HG03520 (cell line): ENCODE measurements at regions not wholly inside any gene's neighbourhood (a gene's known extent, or its start where the extent isn't known, plus 50 kb on each side); places are given as distances from the start of the nearest gene placed in this dataset.
"Not testable (repeated sequence)": the region's sequence is repeated elsewhere in the genome, so short reads cannot be mapped to it uniquely, and the experiment has no call there.

ENCODE experiments used
- ATAC-seq: cut with Tn5 transposase; IDR thresholded peaks from one replicate; pipeline ENCODE4 v1.9.1; 2021; ENCODE audit warnings: mild to moderate bottlenecking, moderate library complexity; ENCODE audit not compliant: unreplicated experiment

DNA sequence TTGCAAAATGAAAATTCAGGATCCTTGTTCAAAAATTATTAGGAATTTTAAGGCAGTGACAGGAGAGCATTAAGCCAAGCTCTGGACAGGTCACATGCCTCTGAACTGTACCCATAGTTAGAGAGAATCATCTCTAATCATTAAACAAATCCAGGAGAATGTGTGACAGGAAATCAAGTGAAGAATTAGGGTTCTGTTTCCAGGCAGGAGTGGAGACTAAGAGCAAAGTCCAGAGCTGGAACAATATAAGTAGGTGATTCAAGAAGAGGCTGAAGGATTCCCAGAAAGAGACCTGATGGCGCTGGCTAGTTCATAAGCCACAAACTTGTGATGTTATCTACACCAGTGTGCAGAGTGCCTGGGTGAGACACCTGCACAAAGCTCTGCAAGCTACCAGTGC is 104.6 kb upstream of the PRKG2 start:
- no peak for ATAC-seq

DNA sequence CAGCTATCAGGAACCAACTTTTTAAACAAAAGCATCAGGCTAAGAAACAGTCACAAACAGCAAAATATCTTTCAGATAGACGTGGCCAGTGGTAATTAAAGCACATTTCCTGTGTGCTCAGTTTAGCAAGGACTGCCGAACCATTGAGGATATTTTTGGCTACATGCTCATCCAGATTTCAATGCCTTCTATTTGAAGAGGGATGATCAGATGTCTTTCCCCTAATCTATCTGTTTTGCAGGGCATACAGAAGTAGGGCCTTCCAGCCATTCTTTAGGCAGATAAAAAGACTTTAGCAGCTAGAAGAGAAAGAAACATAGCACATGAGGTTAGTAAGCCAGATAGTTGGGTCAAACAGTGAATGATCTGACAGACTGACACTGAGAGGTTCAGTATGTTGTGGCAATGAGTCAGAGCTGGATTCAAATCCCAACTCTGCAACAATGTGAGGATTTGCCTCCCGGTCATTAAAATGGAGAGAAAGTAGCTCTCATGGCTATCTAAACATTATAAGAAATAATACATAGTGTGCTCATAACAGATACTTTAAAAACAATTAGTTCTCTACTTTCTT is 100.0 kb upstream of the PRKG2 start:
- ATAC-seq, result no peak

DNA sequence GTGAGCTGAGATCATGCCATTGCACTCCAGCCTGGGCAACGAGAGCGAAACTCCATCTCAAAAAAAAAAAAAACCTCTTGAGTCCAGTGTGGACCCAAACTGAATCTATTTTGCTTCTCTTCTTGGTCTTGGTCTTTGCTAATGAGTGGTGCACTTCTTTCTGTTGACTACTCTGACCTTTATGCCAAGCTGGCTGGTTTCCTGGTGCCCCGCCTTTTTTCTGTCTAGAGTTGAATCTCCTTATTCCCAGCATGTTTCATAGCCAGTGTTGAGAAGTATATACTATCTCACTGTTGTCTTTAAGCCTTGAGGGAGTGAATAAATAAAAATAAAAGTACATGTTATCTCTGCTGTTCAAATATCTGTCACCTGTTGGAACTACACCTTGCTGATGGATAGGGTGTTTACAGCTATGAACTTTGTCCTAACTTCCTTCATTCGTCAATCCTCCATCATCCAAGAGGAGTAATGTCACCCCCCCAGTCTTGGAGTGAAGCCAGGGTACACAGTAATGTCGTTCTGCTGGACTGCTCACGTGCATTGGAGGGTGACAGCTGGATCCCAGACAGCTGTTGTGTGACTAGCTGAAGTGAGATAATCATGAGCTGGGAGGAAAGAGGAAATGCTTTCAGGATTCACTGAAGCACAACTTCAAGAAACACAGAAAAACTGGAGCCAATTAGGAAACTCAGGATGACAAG is 99.3 kb upstream of the PRKG2 start:
- no peak for ATAC-seq

DNA sequence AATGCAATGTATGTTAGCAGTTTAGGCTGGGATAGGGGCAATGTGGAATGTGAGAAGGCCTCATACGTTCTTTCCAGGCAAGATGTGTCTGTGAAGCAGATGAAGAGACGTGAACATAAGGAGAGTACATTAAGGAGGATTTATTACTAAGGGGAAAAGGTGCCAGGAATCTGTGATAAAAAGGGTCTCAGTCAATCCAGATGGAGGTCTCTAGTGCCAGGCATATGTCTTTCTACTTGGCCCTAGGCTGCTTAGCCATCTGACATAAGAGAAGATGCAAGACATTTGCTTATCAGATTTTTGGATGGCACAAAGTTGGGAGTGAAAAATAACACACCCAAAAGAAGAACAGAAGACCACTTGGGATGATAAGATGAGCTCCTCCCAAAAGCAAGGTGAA is 93.0 kb upstream of the PRKG2 start:
- no peak for ATAC-seq

DNA sequence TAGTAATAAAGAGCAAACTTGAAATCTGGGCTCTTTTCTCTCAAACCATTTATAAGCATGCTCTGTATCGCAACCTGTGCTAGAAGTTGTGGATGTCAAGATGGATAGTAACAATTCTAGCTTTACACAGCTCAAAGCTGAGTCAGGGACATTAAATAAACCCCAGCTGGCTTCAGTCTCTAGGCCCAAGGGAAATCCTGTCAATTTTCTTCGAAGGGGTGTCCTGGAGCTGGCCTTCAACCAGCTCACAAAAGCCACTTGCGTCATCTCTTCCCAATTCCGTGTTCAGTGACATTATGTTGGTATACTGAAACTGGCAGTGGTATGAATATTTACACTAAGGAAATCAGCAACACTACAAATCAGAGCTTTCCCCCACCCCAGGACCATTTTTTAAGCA is 89.8 kb upstream of the PRKG2 start:
- no peak for ATAC-seq

DNA sequence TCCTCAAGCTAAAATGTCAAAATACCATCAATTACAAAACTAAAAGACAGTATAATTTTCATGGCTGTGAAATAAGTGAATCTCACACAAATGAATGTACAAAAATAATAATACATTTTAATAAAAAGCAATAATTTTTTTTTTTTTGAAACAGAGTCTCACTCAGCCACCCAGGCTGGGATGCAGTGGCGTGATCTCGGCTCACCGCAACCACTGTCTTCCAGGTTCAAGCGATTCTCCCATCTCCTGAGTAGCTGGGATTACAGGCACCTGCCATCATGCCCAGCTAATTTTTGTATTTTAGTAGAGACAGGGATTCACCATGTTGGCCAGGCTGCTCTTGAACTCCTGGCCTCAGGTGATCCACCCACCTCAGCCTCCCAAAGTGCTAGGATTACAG is 85.3 kb upstream of the PRKG2 start:
- ATAC-seq, result not testable (repeated sequence)

DNA sequence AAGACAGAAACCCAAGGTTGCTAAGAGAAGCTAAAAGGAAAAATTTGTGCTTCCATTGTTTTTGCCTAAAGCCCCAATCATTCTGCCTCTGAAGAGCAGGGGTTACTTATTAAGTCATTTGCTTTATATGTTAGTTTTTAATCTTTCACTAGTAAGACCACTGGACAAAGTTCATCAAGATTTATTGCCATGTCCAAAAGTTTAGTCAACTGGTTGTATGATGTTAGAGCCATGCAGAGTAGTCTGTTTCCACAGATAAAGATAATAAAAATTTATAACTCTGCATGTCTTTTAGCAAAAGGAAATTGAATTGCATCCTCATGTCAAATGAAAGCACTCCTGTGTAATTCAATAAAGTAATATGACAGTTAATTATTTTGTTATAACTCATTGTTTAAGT is 75.8 kb upstream of the PRKG2 start:
- ATAC-seq, result no peak

DNA sequence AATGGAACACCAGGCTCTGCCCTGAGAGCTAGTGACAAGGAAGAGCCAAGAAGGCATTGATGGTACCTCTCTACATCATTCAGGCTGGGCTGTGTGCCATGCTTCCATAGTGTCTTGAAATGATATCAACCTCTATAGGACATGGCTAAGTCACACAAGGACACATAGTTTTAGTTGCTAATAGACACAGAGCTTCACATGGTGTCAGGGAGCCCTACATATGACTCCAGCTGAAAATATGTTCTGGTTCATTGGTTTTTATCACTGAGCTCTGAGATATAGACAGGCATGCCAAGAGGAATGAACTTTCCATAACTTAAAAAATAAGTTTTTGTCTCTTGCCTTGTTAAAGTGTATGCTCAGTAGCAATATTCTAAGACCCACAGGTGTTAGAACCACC is 72.1 kb upstream of the PRKG2 start:
- no peak for ATAC-seq

DNA sequence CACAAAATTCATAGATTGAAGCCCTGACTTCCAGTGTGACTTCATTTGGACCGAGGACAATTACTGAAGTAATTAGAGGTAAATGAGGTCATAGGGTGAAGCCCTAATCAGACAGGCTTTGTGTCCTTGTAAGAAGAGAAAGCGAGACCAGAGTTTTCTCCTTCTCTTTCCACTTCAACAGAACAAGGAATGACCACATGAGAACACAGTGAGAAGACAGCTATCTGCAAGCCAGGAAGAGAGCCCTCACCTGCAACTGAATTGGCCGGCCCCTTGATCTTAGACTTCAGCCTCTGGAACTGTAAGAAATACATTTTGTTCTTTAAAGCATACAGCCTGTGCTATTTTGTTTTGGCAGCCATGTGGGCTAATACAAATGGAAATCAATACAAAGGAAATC is 67.1 kb upstream of the PRKG2 start:
- no peak for ATAC-seq

DNA sequence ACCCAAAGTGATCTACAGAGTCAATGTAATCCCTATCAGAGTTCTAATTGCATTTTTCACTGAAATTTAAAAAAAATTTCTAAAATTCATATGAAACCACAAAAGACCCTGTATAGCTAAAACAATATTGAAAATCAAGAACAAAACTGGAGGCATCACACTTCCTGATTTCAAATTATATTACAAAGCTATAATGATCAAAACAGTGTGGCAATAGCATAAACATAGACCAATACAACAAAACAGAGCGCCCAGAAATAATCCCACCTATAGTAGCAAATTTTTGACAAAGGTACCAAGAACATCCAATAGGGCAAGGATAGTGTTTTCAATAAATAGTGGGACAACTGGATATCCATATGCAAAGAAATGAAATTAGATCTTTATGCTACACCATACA is 59.4 kb upstream of the PRKG2 start:
- no peak for ATAC-seq

DNA sequence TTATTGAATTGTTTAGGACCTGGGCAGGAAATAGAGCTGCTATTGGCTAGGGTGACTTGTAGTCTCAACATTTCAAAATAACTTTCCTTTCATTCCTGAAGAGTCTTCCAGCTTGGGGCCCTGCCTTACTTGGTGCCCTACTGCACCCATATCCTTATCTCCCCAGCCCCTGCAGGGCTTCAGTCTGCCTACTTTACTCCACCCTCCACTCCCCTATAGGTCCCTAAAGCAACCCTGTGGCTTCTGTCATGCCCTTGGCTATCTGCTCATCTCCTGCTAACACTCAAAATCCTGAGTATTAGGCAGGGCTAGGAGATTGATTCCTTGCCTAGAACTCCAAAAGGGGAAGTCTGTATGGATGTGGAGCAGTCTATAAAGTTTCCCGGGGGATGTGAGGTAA is 57.6 kb upstream of the PRKG2 start:
- ATAC-seq, result no peak
